GM12864 (cell line): ENCODE measurements at regions not wholly inside any gene's neighbourhood (a gene's known extent, or its start where the extent isn't known, plus 50 kb on each side); places are given as distances from the start of the nearest gene placed in this dataset.

Experiments
- DNase-seq: peaks from one replicate; pipeline ENCODE4 v3.0.0-alpha.2; 2011; ENCODE audit warnings: low read depth
- H3K4me3 ChIP-seq: 2 replicates; pipeline ENCODE4 v1.5.1; 2011; ENCODE audit warnings: mild to moderate bottlenecking, low read depth, low read length, control low read depth
- CTCF ChIP-seq: IDR thresholded peaks from 2 replicates; pipeline ENCODE4 v1.5.1; 2011; ENCODE audit warnings: low read depth, mild to moderate bottlenecking, moderate library complexity, low read length, control low read depth, inconsistent platforms; ENCODE audit errors: missing control alignments

- no peak for TF ChIP-seq CTCF
- no peak overlapping the region for H3K4me3 ChIP-seq
- no peak for DNase-seq
Measured at GRCh38 chr6:22078802-22079545, 217.9 kb downstream of the PRL start.

GRCh38 chr6:22079783-22080182 lies 217.1 kb downstream of the PRL start:
- no peak for DNase-seq
- TF ChIP-seq CTCF: no peak
- H3K4me3 ChIP-seq: no peak overlapping the region

- DNase-seq: no peak
- no peak for TF ChIP-seq CTCF
Measured at GRCh38 chr6:22081709-22082108, 215.1 kb downstream of the PRL start.

GRCh38 chr6:22082218-22082617 lies 214.6 kb downstream of the PRL start:
- no peak for DNase-seq
- H3K4me3 ChIP-seq: no peak overlapping the region
- no peak for TF ChIP-seq CTCF

More at GRCh38 chr6:22081709-22082108, 215.1 kb downstream of the PRL start:
- no peak overlapping the region for H3K4me3 ChIP-seq

- DNase-seq: no peak
- TF ChIP-seq CTCF: no peak
- H3K4me3 ChIP-seq: no peak overlapping the region
Measured at GRCh38 chr6:22083119-22083518, 213.7 kb downstream of the PRL start.

GRCh38 chr6:22087960-22088706 lies 208.7 kb downstream of the PRL start:
- H3K4me3 ChIP-seq: no peak overlapping the region
- no peak for DNase-seq
- no peak for TF ChIP-seq CTCF
